A549 (cell line): ENCODE measurements at regions not wholly inside any gene's neighbourhood (a gene's known extent, or its start where the extent isn't known, plus 50 kb on each side); places are given as distances from the start of the nearest gene placed in this dataset.

ENCODE experiments used
- KDM5A ChIP-seq: fragments of 200-600 bp; sonication (generic); IDR thresholded peaks from 2 replicates; pipeline ENCODE4 v1.6.1; 2016; ENCODE audit warnings: antibody characterized with exemption, mild to moderate bottlenecking
- PBX3 ChIP-seq: IDR thresholded peaks from 2 replicates; pipeline ENCODE4 v1.6.1; 2012
- POLR2A ChIP-seq: IDR thresholded peaks from 2 replicates; pipeline ENCODE4 v1.6.1; 2012; ENCODE audit warnings: mild to moderate bottlenecking, low read length
- SREBF2 ChIP-seq: fragments of 450-650 bp; IDR thresholded peaks from 2 replicates; pipeline ENCODE4 v1.6.1; 2014; ENCODE audit warnings: mild to moderate bottlenecking, moderate library complexity
- USF2 ChIP-seq: fragments of 450-650 bp; IDR thresholded peaks from 2 replicates; pipeline ENCODE4 v1.6.1; 2014; ENCODE audit warnings: antibody characterized with exemption
- ZFP36 ChIP-seq: fragments of 450-650 bp; IDR thresholded peaks from 2 replicates; pipeline ENCODE4 v1.6.1; 2014; ENCODE audit warnings: borderline replicate concordance; ENCODE audit not compliant: partially characterized antibody
- TF ChIP-seq, protein P1 (sequence below): fragments of >200 bp; sonication (Bioruptor Twin); formaldehyde crosslinking; IDR thresholded peaks from 3 replicates; pipeline ENCODE4 v1.5.1; 2016

DNA sequence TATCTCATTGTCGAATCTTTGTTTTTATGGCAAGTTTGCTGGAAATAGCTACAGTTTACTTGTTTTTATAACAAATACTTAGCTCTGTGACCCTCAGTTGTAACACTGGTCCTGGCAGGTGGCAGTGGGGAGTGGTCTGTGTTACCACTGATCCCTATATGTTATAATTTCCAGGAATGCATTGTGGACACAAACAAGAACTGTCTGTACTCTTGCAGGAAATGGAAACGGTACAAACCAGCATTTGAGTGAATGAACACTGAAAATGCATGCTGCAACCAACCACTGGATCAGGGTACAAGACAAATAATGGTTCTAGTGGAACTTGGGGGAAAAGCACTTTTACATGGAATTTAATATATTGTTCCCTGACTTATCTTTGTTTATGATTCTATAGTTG is 66.5 kb upstream of the PJA2 start:
- no peak for TF ChIP-seq PBX3
- TF ChIP-seq, protein P1, sequence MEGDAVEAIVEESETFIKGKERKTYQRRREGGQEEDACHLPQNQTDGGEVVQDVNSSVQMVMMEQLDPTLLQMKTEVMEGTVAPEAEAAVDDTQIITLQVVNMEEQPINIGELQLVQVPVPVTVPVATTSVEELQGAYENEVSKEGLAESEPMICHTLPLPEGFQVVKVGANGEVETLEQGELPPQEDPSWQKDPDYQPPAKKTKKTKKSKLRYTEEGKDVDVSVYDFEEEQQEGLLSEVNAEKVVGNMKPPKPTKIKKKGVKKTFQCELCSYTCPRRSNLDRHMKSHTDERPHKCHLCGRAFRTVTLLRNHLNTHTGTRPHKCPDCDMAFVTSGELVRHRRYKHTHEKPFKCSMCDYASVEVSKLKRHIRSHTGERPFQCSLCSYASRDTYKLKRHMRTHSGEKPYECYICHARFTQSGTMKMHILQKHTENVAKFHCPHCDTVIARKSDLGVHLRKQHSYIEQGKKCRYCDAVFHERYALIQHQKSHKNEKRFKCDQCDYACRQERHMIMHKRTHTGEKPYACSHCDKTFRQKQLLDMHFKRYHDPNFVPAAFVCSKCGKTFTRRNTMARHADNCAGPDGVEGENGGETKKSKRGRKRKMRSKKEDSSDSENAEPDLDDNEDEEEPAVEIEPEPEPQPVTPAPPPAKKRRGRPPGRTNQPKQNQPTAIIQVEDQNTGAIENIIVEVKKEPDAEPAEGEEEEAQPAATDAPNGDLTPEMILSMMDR = no peak
- no peak for TF ChIP-seq USF2
- no peak for TF ChIP-seq POLR2A
- no peak for TF ChIP-seq KDM5A
- TF ChIP-seq ZFP36 = no peak
- TF ChIP-seq SREBF2 = no peak
